Calu3 (cell line): ENCODE measurements at regions not wholly inside any gene's neighbourhood (a gene's known extent, or its start where the extent isn't known, plus 50 kb on each side); places are given as distances from the start of the nearest gene placed in this dataset.

Experiments
- BruUV-seq: library from RNA; stranded (reverse); fragments of 400-500 nt; replicated peaks from 2 replicates; lab custom pipeline; 2021; lab: Mats Ljungman, UMichigan
- CTCF ChIA-PET: fragments of 300-600 bp; sonication (Branson Sonifier 250); formaldehyde crosslinking; loops from one replicate; lab custom pipeline; 2022; ENCODE audit warnings: antibody characterized with exemption; lab: Charles Lee
- DNase-seq: peaks from one replicate; pipeline ENCODE4 v3.0.0; 2022
- H3K27ac Mint-ChIP-seq: one replicate; pipeline ENCODE4 v1.8.0; 2022; ENCODE audit warnings: mixed read lengths; ENCODE audit not compliant: unreplicated experiment
- H3K27me3 Mint-ChIP-seq: one replicate; pipeline ENCODE4 v1.8.0; 2022; ENCODE audit warnings: mixed read lengths; ENCODE audit not compliant: unreplicated experiment
- H3K36me3 Mint-ChIP-seq: one replicate; pipeline ENCODE4 v1.8.0; 2022; ENCODE audit warnings: mild to moderate bottlenecking, moderate library complexity, mixed read lengths; ENCODE audit not compliant: insufficient read depth, unreplicated experiment
- H3K4me1 Mint-ChIP-seq: one replicate; pipeline ENCODE4 v1.8.0; 2022; ENCODE audit warnings: mild to moderate bottlenecking, low read depth, mixed read lengths; ENCODE audit not compliant: unreplicated experiment
- H3K4me3 Mint-ChIP-seq: one replicate; pipeline ENCODE4 v1.8.0; 2022; ENCODE audit warnings: mild to moderate bottlenecking, low read depth, moderate library complexity, mixed read lengths; ENCODE audit not compliant: unreplicated experiment
- H3K9me3 Mint-ChIP-seq: one replicate; pipeline ENCODE4 v1.8.0; 2022; ENCODE audit warnings: low read depth, mixed read lengths; ENCODE audit not compliant: unreplicated experiment
- CTCF ChIP-seq: fragments of 200-600 bp; IDR thresholded peaks from one replicate; pipeline ENCODE4 v1.8.0; 2022; ENCODE audit warnings: antibody characterized with exemption; ENCODE audit not compliant: unreplicated experiment
- intact Hi-C: fragments of 100-400 bp; cut with micrococcal nuclease; formaldehyde crosslinking; loops from one replicate; pipeline ENCODE4 v1.10.0; 2022; ENCODE audit not compliant: unreplicated experiment

- TF ChIP-seq CTCF, result no peak
- no peaks in the 10 kb centered on the region for H3K4me1 Mint-ChIP-seq
- DNase-seq, result no peak
- BruUV-seq, result no TSS peak
- CTCF ChIA-PET, result no interaction called here
- no peak overlapping the region for H3K27ac Mint-ChIP-seq
- no peak overlapping the region for H3K4me3 Mint-ChIP-seq
- no peaks in the 10 kb centered on the region for H3K27me3 Mint-ChIP-seq
- no peaks in the 10 kb centered on the region for H3K36me3 Mint-ChIP-seq
- intact Hi-C loops, result no loop called here
- no peaks in the 10 kb centered on the region for H3K9me3 Mint-ChIP-seq
Measured at GRCh38 chr1:232440325-232441035, 189.5 kb downstream of the SIPA1L2 start.

GRCh38 chr1:232439011-232439410 lies 190.9 kb downstream of the SIPA1L2 start:
- no peaks in the 10 kb centered on the region for H3K4me1 Mint-ChIP-seq
- no peaks in the 10 kb centered on the region for H3K9me3 Mint-ChIP-seq
- TF ChIP-seq CTCF, result no peak
- no peak overlapping the region for H3K27ac Mint-ChIP-seq
- intact Hi-C loops, result no loop called here
- H3K27me3 Mint-ChIP-seq, result no peaks in the 10 kb centered on the region
- no TSS peak for BruUV-seq
- no peaks in the 10 kb centered on the region for H3K36me3 Mint-ChIP-seq
- DNase-seq, result no peak
- CTCF ChIA-PET, result no interaction called here
- H3K4me3 Mint-ChIP-seq, result no peak overlapping the region

GRCh38 chr1:232438476-232438875 lies 191.5 kb downstream of the SIPA1L2 start:
- DNase-seq, result no peak
- no TSS peak for BruUV-seq
- CTCF ChIA-PET, result no interaction called here
- TF ChIP-seq CTCF, result no peak
- intact Hi-C loops, result no loop called here
- H3K36me3 Mint-ChIP-seq, result no peaks in the 10 kb centered on the region
- no peak overlapping the region for H3K27ac Mint-ChIP-seq
- H3K4me3 Mint-ChIP-seq, result no peak overlapping the region
- H3K4me1 Mint-ChIP-seq, result no peaks in the 10 kb centered on the region
- H3K9me3 Mint-ChIP-seq, result no peaks in the 10 kb centered on the region
- H3K27me3 Mint-ChIP-seq, result no peaks in the 10 kb centered on the region

GRCh38 chr1:232437510-232437909 lies 192.4 kb downstream of the SIPA1L2 start:
- DNase-seq, result no peak
- no peaks in the 10 kb centered on the region for H3K27me3 Mint-ChIP-seq
- CTCF ChIA-PET, result no interaction called here
- H3K4me3 Mint-ChIP-seq, result no peak overlapping the region
- no peaks in the 10 kb centered on the region for H3K36me3 Mint-ChIP-seq
- intact Hi-C loops, result no loop called here
- BruUV-seq, result no TSS peak
- H3K4me1 Mint-ChIP-seq, result no peaks in the 10 kb centered on the region
- peaks cover 2% of the 10 kb centered on the region for H3K9me3 Mint-ChIP-seq
- TF ChIP-seq CTCF, result no peak
- H3K27ac Mint-ChIP-seq, result no peak overlapping the region
